ENCODE measurements at regions not wholly inside any gene's neighbourhood (a gene's known extent, or its start where the extent isn't known, plus 50 kb on each side); places are given as distances from the start of the nearest gene placed in this dataset.

- no peaks in the 10 kb centered on the region for H3K36me3 ChIP-seq (ENCODE audit: control insufficient read depth in 2 of 2, insufficient read depth in 2 of 2, low read length in 1 of 2)
- DNase-seq (ENCODE audit: low read depth in 6 of 9, low spot score in 9 of 9) = no peak
- 95% methylated on average over 4 of the region's 4 CpGs for WGBS
Measured at GRCh38 chr2:29974086-29974485, 52.7 kb upstream of the ALK start.

GRCh38 chr2:29977284-29977683 lies 55.9 kb upstream of the ALK start:
- no peak overlapping the region for H3K27ac ChIP-seq (ENCODE audit: low read depth in 1 of 2, low read length in 1 of 2)
- WGBS = 75% methylated on average over 3 of the region's 3 CpGs
- DNase-seq (ENCODE audit: low read depth in 6 of 9, low spot score in 9 of 9) = no peak

More at GRCh38 chr2:29974086-29974485, 52.7 kb upstream of the ALK start:
- Histone ChIP-seq H3K27me3 (ENCODE audit: control insufficient read depth in 2 of 2, insufficient read depth in 1 of 2, low read length in 1 of 2) (no peaks in the 10 kb centered on the region), H3K4me1 (ENCODE audit: control insufficient read depth in 2 of 2, insufficient read depth in 2 of 2, low read length in 2 of 2) (no peaks in the 10 kb centered on the region), H3K9me3 (ENCODE audit: control insufficient read depth in 2 of 2, insufficient read depth in 1 of 2, low read length in 1 of 2) (no peaks in the 10 kb centered on the region), H3K4me3 (ENCODE audit: low read length in 2 of 2) (no peak overlapping the region), H3K27ac (ENCODE audit: low read depth in 1 of 2, low read length in 1 of 2) (no peak overlapping the region)

GRCh38 chr2:29981402-29981801 lies 60.0 kb upstream of the ALK start:
- Histone ChIP-seq H3K4me3 (ENCODE audit: low read length in 2 of 2) (no peak overlapping the region), H3K27ac (ENCODE audit: low read depth in 1 of 2, low read length in 1 of 2) (no peak overlapping the region), H3K4me1 (ENCODE audit: control insufficient read depth in 2 of 2, insufficient read depth in 2 of 2, low read length in 2 of 2) (no peaks in the 10 kb centered on the region), H3K27me3 (ENCODE audit: control insufficient read depth in 2 of 2, insufficient read depth in 1 of 2, low read length in 1 of 2) (no peaks in the 10 kb centered on the region), H3K36me3 (ENCODE audit: control insufficient read depth in 2 of 2, insufficient read depth in 2 of 2, low read length in 1 of 2) (no peaks in the 10 kb centered on the region), H3K9me3 (ENCODE audit: control insufficient read depth in 2 of 2, insufficient read depth in 1 of 2, low read length in 1 of 2) (no peaks in the 10 kb centered on the region)
- 95% methylated on average over 4 of the region's 4 CpGs for WGBS
- no peak for DNase-seq (ENCODE audit: low read depth in 6 of 9, low spot score in 9 of 9)

More at GRCh38 chr2:29977284-29977683, 55.9 kb upstream of the ALK start:
- H3K27me3 ChIP-seq (ENCODE audit: control insufficient read depth in 2 of 2, insufficient read depth in 1 of 2, low read length in 1 of 2) = no peaks in the 10 kb centered on the region
- H3K4me3 ChIP-seq (ENCODE audit: low read length in 2 of 2) = no peak overlapping the region
- H3K4me1 ChIP-seq (ENCODE audit: control insufficient read depth in 2 of 2, insufficient read depth in 2 of 2, low read length in 2 of 2) = no peaks in the 10 kb centered on the region
- H3K36me3 ChIP-seq (ENCODE audit: control insufficient read depth in 2 of 2, insufficient read depth in 2 of 2, low read length in 1 of 2) = no peaks in the 10 kb centered on the region
- H3K9me3 ChIP-seq (ENCODE audit: control insufficient read depth in 2 of 2, insufficient read depth in 1 of 2, low read length in 1 of 2) = no peaks in the 10 kb centered on the region

- Histone ChIP-seq H3K27me3 (ENCODE audit: control insufficient read depth in 2 of 2, insufficient read depth in 1 of 2, low read length in 1 of 2) (no peaks in the 10 kb centered on the region), H3K4me1 (ENCODE audit: control insufficient read depth in 2 of 2, insufficient read depth in 2 of 2, low read length in 2 of 2) (no peaks in the 10 kb centered on the region), H3K27ac (ENCODE audit: low read depth in 1 of 2, low read length in 1 of 2) (no peak overlapping the region), H3K36me3 (ENCODE audit: control insufficient read depth in 2 of 2, insufficient read depth in 2 of 2, low read length in 1 of 2) (no peaks in the 10 kb centered on the region), H3K9me3 (ENCODE audit: control insufficient read depth in 2 of 2, insufficient read depth in 1 of 2, low read length in 1 of 2) (no peaks in the 10 kb centered on the region), H3K4me3 (ENCODE audit: low read length in 2 of 2) (no peak overlapping the region)
- WGBS = 87% methylated on average over 4 of the region's 4 CpGs
- no peak for DNase-seq (ENCODE audit: low read depth in 6 of 9, low spot score in 9 of 9)
Measured at GRCh38 chr2:29983308-29983707, 61.9 kb upstream of the ALK start.

GRCh38 chr2:29987146-29987545 lies 65.8 kb upstream of the ALK start:
- H3K4me1 ChIP-seq (ENCODE audit: control insufficient read depth in 2 of 2, insufficient read depth in 2 of 2, low read length in 2 of 2) = no peaks in the 10 kb centered on the region
- no peaks in the 10 kb centered on the region for H3K27me3 ChIP-seq (ENCODE audit: control insufficient read depth in 2 of 2, insufficient read depth in 1 of 2, low read length in 1 of 2)
- no peaks in the 10 kb centered on the region for H3K36me3 ChIP-seq (ENCODE audit: control insufficient read depth in 2 of 2, insufficient read depth in 2 of 2, low read length in 1 of 2)
- 91% methylated on average over 1 of the region's 1 CpG for WGBS
- DNase-seq (ENCODE audit: low read depth in 6 of 9, low spot score in 9 of 9) = no peak
- no peaks in the 10 kb centered on the region for H3K9me3 ChIP-seq (ENCODE audit: control insufficient read depth in 2 of 2, insufficient read depth in 1 of 2, low read length in 1 of 2)
- H3K4me3 ChIP-seq (ENCODE audit: low read length in 2 of 2) = no peak overlapping the region
- H3K27ac ChIP-seq (ENCODE audit: low read depth in 1 of 2, low read length in 1 of 2) = no peak overlapping the region

GRCh38 chr2:29990129-29990528 lies 68.7 kb upstream of the ALK start:
- no peaks in the 10 kb centered on the region for H3K4me1 ChIP-seq (ENCODE audit: control insufficient read depth in 2 of 2, insufficient read depth in 2 of 2, low read length in 2 of 2)
- no peak for DNase-seq (ENCODE audit: low read depth in 6 of 9, low spot score in 9 of 9)
- H3K9me3 ChIP-seq (ENCODE audit: control insufficient read depth in 2 of 2, insufficient read depth in 1 of 2, low read length in 1 of 2) = no peaks in the 10 kb centered on the region
- no peak overlapping the region for H3K27ac ChIP-seq (ENCODE audit: low read depth in 1 of 2, low read length in 1 of 2)
- no peaks in the 10 kb centered on the region for H3K27me3 ChIP-seq (ENCODE audit: control insufficient read depth in 2 of 2, insufficient read depth in 1 of 2, low read length in 1 of 2)
- 81% methylated on average over 4 of the region's 4 CpGs for WGBS
- no peak overlapping the region for H3K4me3 ChIP-seq (ENCODE audit: low read length in 2 of 2)
- no peaks in the 10 kb centered on the region for H3K36me3 ChIP-seq (ENCODE audit: control insufficient read depth in 2 of 2, insufficient read depth in 2 of 2, low read length in 1 of 2)

GRCh38 chr2:29991086-29991485 lies 69.7 kb upstream of the ALK start:
- no peak overlapping the region for H3K27ac ChIP-seq (ENCODE audit: low read depth in 1 of 2, low read length in 1 of 2)

GRCh38 chr2:29995241-29995640 lies 73.9 kb upstream of the ALK start:
- 48% methylated on average over 1 of the region's 1 CpG for WGBS
- H3K27me3 ChIP-seq (ENCODE audit: control insufficient read depth in 2 of 2, insufficient read depth in 1 of 2, low read length in 1 of 2) = no peaks in the 10 kb centered on the region
- H3K4me1 ChIP-seq (ENCODE audit: control insufficient read depth in 2 of 2, insufficient read depth in 2 of 2, low read length in 2 of 2) = no peaks in the 10 kb centered on the region
- H3K36me3 ChIP-seq (ENCODE audit: control insufficient read depth in 2 of 2, insufficient read depth in 2 of 2, low read length in 1 of 2) = no peaks in the 10 kb centered on the region
- H3K9me3 ChIP-seq (ENCODE audit: control insufficient read depth in 2 of 2, insufficient read depth in 1 of 2, low read length in 1 of 2) = no peaks in the 10 kb centered on the region
- no peak overlapping the region for H3K27ac ChIP-seq (ENCODE audit: low read depth in 1 of 2, low read length in 1 of 2)
- no peak for DNase-seq (ENCODE audit: low read depth in 6 of 9, low spot score in 9 of 9)
- H3K4me3 ChIP-seq (ENCODE audit: low read length in 2 of 2) = no peak overlapping the region

More at GRCh38 chr2:29991086-29991485, 69.7 kb upstream of the ALK start:
- DNase-seq (ENCODE audit: low read depth in 6 of 9, low spot score in 9 of 9) = no peak
- no peaks in the 10 kb centered on the region for H3K4me1 ChIP-seq (ENCODE audit: control insufficient read depth in 2 of 2, insufficient read depth in 2 of 2, low read length in 2 of 2)
- no peaks in the 10 kb centered on the region for H3K9me3 ChIP-seq (ENCODE audit: control insufficient read depth in 2 of 2, insufficient read depth in 1 of 2, low read length in 1 of 2)
- WGBS = 74% methylated on average over 3 of the region's 3 CpGs
- H3K27me3 ChIP-seq (ENCODE audit: control insufficient read depth in 2 of 2, insufficient read depth in 1 of 2, low read length in 1 of 2) = no peaks in the 10 kb centered on the region
- H3K4me3 ChIP-seq (ENCODE audit: low read length in 2 of 2) = no peak overlapping the region
- no peaks in the 10 kb centered on the region for H3K36me3 ChIP-seq (ENCODE audit: control insufficient read depth in 2 of 2, insufficient read depth in 2 of 2, low read length in 1 of 2)

GRCh38 chr2:30003128-30003527 lies 81.7 kb upstream of the ALK start:
- Histone ChIP-seq H3K4me3 (ENCODE audit: low read length in 2 of 2) (no peak overlapping the region), H3K27me3 (ENCODE audit: control insufficient read depth in 2 of 2, insufficient read depth in 1 of 2, low read length in 1 of 2) (no peaks in the 10 kb centered on the region), H3K9me3 (ENCODE audit: control insufficient read depth in 2 of 2, insufficient read depth in 1 of 2, low read length in 1 of 2) (no peaks in the 10 kb centered on the region), H3K36me3 (ENCODE audit: control insufficient read depth in 2 of 2, insufficient read depth in 2 of 2, low read length in 1 of 2) (no peaks in the 10 kb centered on the region), H3K27ac (ENCODE audit: low read depth in 1 of 2, low read length in 1 of 2) (no peak overlapping the region), H3K4me1 (ENCODE audit: control insufficient read depth in 2 of 2, insufficient read depth in 2 of 2, low read length in 2 of 2) (no peaks in the 10 kb centered on the region)
- DNase-seq (ENCODE audit: low read depth in 6 of 9, low spot score in 9 of 9) = no peak

Measured in thymus (tissue), 11 donors.